Dedifferentiated amniotic fluid mesenchymal stem cell (primary cell): ENCODE measurements at regions not wholly inside any gene's neighbourhood (a gene's known extent, or its start where the extent isn't known, plus 50 kb on each side); places are given as distances from the start of the nearest gene placed in this dataset.
"Not testable (repeated sequence)": the region's sequence is repeated elsewhere in the genome, so short reads cannot be mapped to it uniquely, and the experiment has no call there.

ENCODE experiments used
- DNase-seq: peaks from one replicate; pipeline ENCODE4 v3.0.0-alpha.2; 2016; ENCODE audit errors: extremely low spot score

GRCh38 chr2:38146907-38147307 lies 71.0 kb upstream of the CYP1B1 start:
- peak; percentile 82 for DNase-seq

GRCh38 chr2:38146275-38146906 lies 70.4 kb upstream of the CYP1B1 start:
- DNase-seq, result peak; percentile 76

- no peak for DNase-seq
Measured at GRCh38 chr2:38145236-38145635, 69.3 kb upstream of the CYP1B1 start.

DNA sequence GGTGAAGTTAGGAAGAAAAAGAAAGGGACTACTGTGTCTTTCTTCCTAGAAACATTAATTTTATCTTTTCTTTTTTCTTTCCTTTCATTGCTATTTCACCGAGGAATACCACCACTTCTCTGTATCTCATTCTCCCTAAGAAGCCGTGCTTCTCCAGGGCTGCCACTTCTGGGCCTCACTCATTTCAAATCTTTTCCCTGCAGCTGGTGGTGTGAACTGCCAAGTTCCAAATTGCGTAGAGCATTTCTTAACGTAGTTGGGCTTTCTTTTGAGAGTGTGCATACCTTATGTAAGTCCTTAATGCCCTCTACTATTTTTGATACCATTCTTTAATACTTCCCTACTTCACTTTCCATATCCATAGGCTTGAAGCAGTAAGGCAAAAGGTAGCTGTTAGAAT lies 66.7 kb upstream of the CYP1B1 start:
- no peak for DNase-seq

DNA sequence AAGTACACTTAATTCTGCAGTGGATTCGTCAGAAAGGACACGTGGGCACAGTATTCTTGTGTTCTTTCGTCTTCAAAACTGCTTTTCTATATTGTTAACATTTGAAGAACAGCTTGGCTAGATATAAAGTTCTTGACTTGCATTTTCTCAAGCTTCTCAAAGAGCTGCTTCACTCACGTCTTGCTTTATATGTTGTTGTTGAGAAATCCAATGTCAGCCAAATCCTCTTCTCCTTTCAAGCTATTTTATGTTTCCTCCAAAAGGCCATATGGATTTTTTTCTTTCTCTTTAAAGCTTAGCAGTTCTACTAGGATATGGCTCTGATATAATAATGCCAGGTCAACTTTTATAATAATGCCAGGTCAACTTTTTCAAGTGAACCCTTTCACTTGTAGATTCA lies 65.5 kb upstream of the CYP1B1 start:
- DNase-seq, result no peak

DNA sequence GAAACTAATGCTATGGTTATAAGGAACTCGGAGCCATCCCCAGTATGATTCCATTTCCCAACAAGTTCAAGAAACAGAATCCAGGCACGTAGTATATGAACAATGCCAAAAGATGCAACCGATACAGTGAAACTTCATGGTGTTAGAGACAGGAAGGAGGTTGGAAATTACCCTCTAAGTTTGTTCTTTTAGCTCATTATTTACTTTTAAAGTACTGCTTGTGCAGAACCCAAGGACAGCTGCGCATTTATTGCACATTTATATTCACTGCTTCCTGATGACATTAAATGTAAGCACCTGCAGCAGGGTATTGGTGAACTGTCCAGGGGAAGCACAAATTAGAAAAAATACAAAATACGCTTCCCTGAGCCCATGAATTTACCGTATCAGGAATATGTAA lies 63.0 kb upstream of the CYP1B1 start:
- no peak for DNase-seq

GRCh38 chr2:38138419-38138818 lies 62.5 kb upstream of the CYP1B1 start:
- no peak for DNase-seq

DNA sequence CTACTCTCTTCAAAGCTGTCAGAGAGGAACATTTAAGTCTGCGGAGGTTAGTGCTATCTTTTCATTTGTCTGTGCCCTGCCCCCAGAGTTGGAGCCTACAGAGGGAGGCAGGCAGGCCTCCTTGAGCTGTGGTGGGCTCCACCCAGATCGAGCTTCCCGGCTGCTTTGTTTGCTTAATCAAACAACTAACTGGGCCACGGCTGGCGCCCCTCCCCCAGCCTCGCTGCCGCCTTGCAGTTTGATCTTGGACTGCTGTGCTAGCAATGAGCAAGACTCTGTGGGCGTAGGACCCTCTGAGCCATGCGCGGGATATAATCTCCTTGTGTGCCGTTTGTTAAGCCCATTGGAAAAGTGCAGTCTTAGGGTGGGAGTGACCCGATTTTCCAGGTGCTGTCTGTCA lies 62.0 kb upstream of the CYP1B1 start:
- not testable (repeated sequence) for DNase-seq

DNA sequence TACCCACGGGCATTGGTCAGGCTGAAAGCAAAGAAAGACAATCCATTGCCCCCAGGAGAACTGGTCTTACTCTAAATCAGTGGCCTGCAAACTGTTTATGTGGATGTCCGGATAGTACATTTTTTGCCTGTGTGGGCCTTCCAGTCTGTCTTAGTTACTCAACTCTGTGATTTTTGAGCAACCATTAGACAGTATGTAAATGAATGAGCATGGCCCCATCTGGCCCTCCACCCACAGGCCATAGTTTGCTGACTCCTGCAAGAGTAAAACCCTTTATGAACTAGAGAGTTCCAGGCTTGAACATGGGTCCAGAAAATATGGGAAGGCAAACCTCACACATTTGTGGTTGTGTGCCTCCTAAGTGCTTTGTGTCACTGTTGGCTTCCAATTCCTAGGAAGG lies 55.7 kb upstream of the CYP1B1 start:
- no peak for DNase-seq

DNA sequence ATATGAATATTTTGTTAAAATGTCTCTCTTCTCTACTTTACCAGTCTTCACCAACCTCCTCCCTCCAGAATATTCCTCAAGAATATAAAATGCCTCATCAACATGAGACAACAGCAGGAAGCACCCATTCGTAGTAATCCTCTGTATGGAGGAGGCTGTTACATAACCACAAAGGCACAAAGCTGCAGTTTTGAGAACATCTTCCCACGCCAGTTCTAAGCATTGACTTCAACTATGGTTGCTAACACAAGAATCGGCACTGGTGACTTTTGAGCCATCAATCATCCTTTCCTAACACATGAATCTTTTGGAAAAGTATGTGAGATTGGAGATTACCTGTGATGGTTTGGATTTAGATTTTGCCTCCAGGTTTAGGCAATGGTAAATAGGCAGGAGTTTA lies 54.9 kb upstream of the CYP1B1 start:
- DNase-seq, result no peak

- DNase-seq, result no peak
Measured at GRCh38 chr2:38129987-38130386, 54.0 kb upstream of the CYP1B1 start.

DNA sequence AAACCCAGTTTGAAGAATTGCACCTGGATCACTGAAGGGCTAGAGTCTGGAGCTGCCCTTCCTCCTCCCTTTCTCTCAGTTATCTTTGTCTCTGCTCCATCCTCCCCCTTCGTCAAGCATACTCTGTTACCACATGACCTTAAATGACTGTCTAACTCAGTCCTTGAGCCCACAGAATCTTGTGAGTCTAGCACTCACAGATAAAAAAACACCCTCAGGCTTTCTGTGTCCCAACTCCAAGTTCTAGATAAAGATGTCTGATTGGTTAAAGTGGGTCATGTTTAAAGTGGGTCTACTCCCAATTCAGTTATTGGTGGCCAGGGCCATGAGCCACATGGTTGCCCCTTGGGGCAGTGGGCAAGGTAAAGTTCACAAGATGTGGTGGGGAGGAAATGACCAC lies 53.5 kb upstream of the CYP1B1 start:
- DNase-seq, result no peak

DNA sequence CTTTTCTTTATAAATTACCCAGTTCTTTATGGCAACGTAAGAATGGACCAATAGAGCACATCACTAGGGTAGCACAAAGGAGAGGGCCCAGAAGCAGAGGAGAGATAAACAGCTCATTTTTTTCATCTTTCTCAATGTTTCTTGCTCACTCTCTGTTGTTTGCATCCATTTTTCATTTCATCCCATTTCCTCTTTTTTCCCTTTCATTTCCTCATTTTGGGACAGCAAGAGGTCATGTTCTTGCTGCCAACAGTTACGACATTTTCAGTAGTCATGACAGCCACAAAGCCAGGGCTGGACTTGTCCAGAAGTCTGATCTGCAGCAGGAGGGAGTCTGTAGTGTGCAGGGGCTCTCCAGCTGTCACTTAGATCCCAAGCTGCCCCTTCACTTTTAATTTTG lies 52.7 kb upstream of the CYP1B1 start:
- DNase-seq, result no peak

- DNase-seq, result no peak
Measured at GRCh38 chr2:38127277-38127676, 51.3 kb upstream of the CYP1B1 start.

- no peak for DNase-seq
Measured at GRCh38 chr2:38125842-38126241, 49.9 kb upstream of the CYP1B1 start.
